Activated effector memory CD4-positive, alpha-beta T cell treated with anti-CD3 and anti-CD28 coated beads, Interleukin-2, amount 50 U/mL, for 16 hours (primary cell): ENCODE measurements at regions not wholly inside any gene's neighbourhood (a gene's known extent, or its start where the extent isn't known, plus 50 kb on each side); places are given as distances from the start of the nearest gene placed in this dataset.

Experiments
- DNase-seq: peaks from one replicate; pipeline ENCODE4 v3.0.0-alpha.2; 2020

DNA sequence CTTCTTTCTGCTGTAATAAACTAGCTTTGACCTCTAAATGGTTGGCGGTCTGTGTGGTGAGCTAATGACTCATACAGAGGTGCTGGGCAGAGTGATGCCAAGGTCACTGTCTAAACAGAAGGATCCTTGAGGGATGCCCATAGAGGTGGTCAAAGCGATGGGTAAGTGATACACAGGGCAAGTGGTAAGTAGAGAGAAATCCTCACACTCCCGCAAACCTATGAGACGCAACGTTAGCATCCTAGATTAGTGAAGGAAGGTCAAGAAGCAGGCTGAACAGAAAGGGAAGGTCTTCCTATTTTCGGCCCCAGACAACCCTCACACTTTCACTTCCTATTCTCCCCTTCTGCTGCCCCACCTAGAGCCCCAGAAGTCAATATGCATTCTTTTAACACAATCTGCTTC is 65.6 kb upstream of the SESN3 start:
- no peak for DNase-seq

DNA sequence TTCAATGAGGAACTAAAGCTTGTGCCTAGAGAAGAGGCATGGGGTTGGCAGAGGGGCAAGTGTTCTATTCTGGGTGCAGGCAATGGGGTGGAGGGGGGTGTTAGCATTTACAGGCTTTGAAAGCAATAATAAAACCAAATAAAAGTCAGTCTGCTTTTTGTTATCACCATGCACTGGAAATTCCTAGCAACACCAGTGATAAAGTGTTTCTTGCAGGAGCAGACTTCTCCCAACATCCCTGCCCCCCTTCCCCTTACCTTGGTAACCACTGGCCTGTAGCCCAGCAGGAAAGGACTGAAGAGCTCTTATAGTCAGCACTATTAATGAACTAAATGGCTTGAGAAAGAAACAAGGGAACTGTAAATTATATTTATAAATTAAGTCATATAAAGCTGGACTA is 65.2 kb upstream of the SESN3 start:
- DNase-seq: no peak

DNA sequence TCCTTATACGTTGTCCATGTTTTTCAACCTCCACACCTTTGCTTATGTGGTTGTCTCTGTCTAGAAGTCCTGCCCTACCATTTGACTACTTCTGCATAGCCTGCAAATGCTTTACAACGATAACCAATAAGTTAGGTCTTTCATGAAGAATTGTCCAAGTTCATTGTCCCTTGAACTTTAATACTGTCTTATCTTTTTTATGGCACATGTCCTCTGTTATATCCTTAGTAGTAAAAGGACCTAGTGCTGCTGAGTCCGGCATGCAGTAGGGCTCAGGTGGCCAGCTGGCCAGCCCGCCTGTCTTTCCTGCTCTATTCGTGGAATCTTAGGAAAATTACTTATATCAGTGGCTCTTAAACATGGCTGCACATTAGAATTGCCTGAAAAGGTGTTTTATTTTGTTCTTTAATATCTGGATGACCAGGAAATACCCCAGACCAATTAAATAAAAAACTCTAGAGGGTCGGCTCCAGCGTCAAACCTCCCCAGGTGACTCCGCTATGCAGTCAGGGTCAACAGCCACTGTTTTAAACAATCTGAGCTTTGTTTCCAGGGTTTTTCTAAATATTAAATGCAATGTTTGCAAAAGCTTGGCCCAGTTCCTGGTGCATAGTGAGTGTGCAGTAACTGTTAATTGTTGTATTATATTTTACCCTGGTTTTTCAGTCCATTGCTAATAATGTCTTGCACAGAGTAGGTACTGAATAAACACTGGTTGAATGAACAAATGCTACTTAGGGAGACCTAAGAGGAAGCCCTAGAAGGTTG is 64.6 kb upstream of the SESN3 start:
- no peak for DNase-seq

DNA sequence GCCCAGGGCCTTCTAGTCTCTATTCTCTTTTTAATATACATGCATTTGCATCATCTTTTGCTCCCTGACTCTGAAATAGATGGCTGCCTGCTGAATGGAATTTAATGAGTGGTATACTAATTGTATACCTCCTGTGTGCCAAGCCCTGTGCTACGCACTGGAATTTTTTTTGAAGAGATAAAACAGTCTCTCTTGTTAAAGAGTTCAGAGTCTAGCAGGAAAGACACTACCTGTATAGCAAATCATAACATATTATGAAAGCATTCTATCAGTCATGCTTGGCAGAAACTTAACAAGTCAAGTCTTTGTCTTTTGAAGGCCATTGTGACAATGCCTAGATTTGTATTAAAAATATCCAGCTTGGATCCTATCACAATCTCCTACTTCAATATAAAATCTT is 63.7 kb upstream of the SESN3 start:
- no peak for DNase-seq

DNA sequence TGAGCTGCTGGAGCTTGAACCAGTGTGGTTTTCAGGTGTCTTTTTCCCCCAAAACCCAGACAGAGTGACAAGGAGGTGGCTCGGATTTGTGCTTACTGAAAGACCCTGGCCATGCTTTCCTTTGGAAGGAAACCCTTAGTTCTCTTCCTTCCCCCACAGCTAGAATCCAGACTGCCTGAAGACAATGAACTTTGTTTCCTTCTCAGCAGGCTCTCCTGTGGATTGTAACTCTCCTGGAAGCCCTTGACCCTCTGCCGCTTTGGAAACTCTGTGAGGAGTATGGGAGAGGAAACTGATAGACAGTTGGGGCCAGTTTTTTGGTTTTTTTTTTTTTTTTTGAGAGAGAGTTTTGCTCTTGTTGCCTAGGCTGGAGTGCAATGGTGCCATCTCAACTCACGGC is 62.1 kb upstream of the SESN3 start:
- DNase-seq: no peak

DNA sequence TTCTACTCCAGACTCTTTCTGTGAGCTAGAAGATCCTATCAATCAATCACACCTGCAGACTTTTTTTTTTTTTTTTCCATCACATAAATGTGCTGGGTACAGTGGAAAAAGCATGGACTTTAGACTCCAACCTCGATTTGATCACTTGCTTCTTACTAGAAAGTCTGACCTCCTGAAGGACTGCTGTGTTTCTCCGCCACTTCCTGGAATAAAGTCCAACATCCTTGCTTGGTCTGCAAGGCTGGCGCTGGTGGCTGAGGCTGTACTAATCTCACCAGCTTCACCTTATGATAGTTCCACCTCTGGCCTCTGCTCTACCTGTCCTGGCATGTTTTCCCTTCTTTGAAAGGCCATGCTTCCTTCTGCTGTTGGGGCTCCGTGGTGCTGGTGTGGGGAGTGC is 60.9 kb upstream of the SESN3 start:
- DNase-seq: no peak

DNA sequence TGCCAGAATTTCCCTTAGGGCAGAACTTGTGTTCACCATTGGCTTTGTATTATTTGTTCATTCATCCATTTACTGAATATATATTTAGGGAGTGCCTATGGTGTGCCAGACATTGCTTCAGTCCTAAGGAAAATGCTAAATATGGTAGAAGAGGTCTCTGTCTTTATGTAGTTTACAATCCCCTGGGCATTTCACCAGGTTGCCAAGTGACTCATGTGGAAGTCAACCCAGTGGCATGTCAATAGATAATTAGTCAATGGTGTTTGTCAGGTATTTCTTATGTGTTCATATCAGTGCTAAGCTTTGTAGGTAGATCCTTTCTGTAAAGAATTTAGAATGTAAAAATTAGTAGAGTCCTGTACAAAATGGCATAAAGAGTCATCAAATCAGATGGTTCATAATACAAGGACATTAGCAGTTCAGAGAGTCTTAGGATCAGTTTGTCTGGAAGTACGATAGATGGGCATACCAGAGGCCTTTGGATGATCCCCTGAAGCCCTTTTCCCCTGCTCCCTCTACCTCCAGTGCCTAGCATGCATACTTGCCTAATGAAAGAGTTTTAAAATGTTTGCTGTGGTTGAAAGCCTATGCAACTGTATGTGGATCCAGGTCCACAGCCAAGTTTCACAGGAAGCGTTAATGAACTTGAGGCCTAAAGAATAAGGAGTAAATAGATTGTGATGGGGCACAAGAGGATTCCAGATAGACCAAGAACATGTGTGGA is 58.5 kb upstream of the SESN3 start:
- no peak for DNase-seq

DNA sequence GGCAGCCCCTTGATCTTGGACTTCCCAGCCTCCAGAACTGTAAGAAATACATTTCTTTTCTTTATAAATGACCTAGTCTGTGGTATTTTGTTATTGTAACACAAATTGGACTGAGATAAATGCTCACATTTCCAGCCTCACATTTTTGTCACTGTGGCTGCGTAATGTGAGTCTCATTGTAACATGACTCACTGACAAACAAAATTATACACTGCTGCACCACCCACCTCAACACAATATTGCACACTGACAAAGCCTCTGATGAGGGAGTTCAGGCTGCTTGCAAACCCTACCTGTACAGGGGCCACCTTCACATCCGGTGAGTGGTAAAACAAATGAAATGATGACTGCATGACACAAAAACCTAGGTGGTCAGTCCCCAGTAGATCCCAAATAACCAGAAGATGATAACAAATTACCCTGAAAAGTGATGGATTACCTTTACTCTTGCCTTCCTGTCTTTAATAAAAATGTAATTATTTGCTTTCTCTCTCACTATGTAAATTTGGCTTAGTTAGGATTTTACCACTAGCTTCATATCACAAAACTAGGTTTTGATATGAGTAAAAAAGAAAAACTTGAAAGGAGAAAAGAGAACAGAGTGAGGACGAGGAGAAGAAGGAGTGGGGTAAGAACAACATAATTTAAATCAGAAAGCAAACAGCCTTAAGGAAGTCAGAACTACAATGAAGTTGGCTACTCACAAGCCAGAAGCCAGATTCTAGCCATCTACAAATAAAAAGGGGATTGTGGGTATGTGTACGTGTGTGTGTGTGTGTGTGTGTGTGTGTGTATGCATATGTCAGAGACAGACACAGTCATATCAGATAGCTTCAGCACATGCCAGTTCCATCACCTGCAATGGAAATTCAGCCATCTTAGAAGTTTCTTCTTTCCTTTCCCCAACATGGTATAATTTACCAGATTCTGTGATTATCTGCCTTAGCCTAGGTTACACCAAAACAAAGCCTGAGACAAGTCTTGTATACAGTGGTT is 53.4 kb upstream of the SESN3 start:
- DNase-seq: no peak

DNA sequence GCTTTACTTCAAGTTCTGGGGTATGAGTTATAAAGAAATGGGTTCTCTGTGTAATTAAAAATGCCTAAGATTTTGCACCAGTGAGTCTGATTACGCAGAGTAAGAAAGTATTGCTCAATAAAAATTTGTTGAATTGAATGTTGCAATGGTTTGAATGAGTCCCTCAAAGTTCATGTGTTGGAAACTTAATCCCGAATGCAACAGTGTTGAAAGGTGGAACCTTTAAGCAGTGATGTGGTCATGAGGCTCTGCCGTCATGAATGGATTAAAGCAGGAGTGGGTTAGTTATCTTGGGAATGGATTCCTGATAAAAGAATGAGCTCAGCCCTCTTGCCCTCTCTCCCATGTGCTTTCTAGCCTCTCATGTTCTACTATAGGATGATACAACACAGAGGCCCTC is 52.6 kb upstream of the SESN3 start:
- DNase-seq: no peak

DNA sequence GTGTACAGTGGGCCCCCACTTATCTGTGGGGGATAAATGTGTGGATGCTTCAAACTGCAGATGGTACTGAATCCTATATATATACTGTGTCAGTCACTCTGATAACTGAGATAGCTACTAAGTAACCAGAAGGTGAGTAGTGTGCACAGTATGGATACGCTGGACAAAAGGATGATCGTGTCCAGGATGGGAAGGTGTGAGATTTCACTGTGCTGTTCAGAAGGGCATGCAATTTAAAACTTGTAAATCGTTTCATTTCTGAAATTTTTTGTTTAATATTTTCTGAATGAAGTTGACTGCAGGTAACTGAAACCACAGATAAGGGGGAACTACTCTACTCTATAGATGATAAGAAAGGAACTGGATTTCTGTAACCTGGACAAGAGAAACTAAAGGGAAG is 52.1 kb upstream of the SESN3 start:
- DNase-seq: no peak

DNA sequence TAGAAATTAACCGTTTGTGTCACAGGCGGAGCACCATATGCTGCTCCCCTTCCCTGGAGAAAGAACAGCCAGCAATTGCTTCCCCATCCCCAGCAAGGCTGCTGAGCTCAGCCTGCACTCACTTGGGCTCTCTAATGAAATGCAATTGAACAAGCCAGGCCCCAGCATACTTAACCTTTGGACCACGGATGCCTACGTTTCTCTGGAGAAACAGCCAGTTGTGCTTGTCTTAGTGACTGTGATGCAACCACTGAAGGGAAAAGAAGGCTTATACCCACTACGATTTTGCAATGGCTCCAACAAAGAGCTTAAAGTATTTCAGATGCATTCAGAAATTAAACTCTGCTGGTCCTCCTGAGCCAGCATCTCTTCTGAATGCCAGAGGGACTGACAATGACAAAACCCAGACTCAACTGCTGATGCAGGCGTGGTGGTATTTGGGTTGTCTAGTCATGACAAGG is 51.3 kb upstream of the SESN3 start:
- no peak for DNase-seq
